D721Med (cell line): ENCODE measurements at regions not wholly inside any gene's neighbourhood (a gene's known extent, or its start where the extent isn't known, plus 50 kb on each side); places are given as distances from the start of the nearest gene placed in this dataset.
"Not testable (repeated sequence)": the region's sequence is repeated elsewhere in the genome, so short reads cannot be mapped to it uniquely, and the experiment has no call there.

Source experiments
- DNase-seq: peaks from one replicate; pipeline ENCODE4 v3.0.0; 2011; ENCODE audit warnings: low spot score; ENCODE audit not compliant: insufficient read length
- FAIRE-seq: peaks from 2 replicates; lab custom pipeline; 2011; peaks lifted over from hg19 to GRCh38; lab: Jason Lieb, UNC
- TF ChIP-seq, protein P1 (sequence below): IDR thresholded peaks from 2 replicates; pipeline ENCODE4 v1.5.1; 2012; ENCODE audit warnings: mild to moderate bottlenecking, control low read depth; ENCODE audit not compliant: insufficient read depth; ENCODE audit errors: missing control alignments

DNA sequence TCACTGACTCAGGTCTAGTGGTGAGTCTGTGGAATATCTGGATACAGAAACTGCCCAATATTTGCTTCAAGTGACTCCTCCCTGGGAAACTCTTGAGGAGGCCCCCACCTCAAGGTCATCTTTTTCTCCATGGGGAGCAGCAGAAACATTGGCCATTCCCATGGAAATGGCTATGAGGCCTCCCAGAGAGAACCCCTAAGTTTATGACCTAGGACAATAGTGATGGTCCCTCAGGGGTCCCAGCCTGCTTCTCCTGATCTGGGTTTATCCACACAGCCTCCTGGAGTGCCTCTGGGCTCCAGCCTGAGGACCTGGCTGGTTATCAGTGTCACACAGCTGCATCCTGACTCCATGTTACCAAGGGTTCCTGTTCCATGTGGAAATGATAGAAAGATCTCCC lies 131.2 kb downstream of the ZNF280B start:
- TF ChIP-seq, protein P1, sequence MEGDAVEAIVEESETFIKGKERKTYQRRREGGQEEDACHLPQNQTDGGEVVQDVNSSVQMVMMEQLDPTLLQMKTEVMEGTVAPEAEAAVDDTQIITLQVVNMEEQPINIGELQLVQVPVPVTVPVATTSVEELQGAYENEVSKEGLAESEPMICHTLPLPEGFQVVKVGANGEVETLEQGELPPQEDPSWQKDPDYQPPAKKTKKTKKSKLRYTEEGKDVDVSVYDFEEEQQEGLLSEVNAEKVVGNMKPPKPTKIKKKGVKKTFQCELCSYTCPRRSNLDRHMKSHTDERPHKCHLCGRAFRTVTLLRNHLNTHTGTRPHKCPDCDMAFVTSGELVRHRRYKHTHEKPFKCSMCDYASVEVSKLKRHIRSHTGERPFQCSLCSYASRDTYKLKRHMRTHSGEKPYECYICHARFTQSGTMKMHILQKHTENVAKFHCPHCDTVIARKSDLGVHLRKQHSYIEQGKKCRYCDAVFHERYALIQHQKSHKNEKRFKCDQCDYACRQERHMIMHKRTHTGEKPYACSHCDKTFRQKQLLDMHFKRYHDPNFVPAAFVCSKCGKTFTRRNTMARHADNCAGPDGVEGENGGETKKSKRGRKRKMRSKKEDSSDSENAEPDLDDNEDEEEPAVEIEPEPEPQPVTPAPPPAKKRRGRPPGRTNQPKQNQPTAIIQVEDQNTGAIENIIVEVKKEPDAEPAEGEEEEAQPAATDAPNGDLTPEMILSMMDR = no peak
- DNase-seq = no peak
- no peak for FAIRE-seq

DNA sequence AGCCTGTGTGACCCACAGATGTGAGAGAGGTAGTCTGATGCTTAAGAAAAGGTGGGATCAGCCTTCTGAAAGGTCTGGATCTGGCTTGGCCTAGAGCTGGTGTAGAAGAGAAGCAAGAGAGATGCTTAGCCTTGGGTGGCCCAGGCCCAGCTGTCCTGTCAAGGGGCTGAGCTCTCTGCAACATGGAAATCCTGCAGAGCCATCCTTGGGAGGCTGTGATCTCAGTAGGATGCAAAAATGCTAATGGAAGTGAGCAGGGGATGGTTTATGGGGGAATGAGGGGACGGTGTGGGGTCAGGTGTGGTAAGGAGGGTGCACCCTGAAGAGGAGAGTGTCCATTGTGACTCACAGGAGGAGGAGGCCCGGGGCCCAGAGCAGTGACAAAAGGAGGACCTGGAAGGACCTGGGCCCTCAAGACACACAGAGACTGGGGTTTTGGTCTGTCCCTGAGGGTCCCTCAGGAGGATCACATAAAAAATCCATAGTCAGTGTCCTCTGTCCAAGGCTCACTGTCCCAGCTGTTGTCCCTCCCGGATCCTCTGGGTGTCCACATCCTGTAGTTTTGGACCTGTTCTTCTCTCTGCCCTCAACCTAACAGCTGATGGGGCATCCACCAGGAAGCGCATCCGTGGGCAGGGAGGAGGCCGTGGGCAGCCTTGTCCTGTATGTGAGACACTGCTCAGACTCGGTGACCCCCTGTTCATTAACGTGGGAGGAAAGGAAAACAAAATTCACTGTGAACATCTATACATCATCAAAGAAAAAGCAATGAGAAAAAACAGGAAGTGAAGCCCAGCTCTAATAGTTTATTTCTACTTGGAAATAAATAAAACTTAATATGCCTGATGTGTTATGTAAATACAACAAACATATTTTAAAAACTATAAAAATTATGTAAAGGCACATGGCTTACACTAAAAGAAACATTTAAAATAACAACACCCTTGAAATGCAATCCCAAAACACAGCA lies 129.8 kb downstream of the ZNF280B start:
- FAIRE-seq = no peak
- TF ChIP-seq, protein P1 = no peak
- DNase-seq = no peak

DNA sequence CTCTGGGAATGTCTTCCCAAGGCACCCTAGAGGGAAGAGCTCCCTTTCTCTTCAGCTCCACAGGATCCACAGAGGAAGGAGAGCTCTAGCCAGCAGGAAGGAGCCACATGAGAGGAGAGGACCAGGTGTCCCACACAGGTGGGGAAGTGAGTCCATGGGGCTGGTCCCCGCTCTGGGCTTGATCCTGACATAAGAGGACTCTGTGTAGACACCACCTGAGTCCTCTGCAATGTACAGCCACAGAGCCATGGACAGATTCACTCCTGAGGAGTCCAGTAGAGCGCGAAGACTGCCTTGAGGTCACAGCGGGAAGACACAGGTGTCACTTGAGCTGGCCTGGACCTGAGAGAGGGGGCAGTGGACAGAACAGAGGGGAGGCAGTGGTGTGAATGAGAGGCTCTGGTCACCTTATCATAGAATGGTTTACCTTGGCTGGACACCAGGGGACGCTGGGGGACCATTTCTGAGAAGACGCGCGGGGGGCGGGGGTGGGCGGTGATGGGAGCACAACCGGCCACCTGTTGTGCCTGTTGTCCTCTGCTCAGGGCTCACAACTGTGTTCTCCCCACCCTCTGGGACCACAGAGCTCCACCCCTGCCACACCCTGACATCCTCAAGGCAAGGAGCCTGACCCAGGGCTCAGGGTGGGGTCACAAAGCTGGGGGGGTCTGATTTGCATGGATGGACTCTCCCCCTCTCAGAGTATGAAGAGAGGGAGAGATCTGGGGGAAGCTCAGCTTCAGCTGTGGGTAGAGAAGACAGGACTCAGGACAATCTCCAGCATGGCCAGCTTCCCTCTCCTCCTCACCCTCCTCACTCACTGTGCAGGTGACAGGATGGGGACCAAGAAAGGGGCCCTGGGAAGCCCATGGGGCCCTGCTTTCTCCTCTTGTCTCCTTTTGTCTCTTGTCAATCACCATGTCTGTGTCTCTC lies 128.2 kb downstream of the ZNF280B start:
- no peak for FAIRE-seq
- TF ChIP-seq, protein P1 = no peak
- DNase-seq = no peak

DNA sequence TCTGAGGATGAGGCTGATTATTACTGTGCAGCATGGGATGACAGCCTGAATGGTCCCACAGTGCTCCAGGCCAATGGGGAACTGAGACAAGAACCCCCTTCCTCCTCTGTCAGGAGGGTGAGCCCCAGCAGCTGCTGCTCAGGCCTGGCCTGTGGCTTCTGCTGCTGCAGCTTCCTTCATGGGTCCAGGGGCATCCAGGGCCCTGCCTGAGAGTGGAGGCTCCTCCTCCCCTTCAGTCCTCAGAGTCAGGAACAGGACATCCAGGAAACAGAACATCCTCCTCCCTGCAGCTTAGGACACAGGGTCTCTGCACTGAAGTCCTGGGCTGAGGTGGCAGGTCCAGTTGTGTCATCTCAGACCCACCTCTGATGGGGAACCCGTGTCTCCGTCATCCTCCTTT lies 127.2 kb downstream of the ZNF280B start:
- FAIRE-seq, DNase-seq: not testable (repeated sequence)

DNA sequence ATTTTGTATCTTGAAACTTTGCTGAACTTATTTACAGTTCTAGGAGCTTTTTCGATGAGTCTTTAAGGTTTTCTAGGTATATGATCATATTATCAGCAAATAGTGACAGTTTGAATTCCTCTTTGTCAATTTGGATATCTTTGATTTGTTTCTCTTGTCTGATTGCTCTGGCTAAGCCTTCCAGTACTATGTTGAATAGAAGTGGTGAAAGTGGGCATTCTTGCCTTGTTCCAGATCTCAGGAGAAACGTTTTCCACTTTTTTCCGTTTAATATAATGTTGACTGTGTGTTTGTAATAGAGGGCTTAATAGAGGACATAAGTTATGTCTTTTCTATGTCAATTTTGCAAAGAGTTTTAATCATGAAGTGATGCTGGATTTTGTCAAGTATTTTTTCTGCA lies 124.3 kb downstream of the ZNF280B start:
- TF ChIP-seq, protein P1 = no peak
- FAIRE-seq = no peak
- DNase-seq = no peak

DNA sequence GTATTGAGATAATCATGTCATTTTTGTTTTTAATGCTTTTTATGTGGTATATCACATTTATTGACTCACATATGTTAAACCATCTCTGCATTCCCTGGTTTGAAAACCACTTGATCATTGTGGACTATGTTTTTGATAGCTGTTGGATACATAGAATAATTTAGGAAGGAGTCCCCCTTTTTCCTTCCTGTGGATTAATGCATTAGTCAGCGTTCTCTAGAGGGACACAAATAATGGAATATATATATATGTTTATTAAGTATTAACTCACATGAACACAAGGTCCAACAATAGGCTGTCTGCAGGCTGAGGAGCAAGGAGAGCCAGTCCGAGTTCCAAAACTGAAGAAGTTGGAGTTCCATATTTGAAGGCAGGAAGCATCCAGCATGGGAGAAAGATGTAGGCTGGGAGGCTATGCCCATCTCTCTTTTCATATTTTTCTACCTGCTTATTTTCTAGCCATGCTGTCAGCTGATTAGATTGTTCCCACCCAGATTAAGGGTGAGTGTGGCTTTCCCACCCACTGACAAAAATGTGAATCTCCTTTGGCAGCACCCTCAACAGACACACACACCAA lies 123.8 kb downstream of the ZNF280B start:
- DNase-seq (no peak), FAIRE-seq (no peak)
- TF ChIP-seq, protein P1 = no peak
